Gastrocnemius medialis (tissue), 4 donors: ENCODE measurements at regions not wholly inside any gene's neighbourhood (a gene's known extent, or its start where the extent isn't known, plus 50 kb on each side); places are given as distances from the start of the nearest gene placed in this dataset.

Experiments
- CTCF ChIP-seq, 5 experiments: fragments of 450-650 bp in 3 of 5; fragments of 200-600 bp in 2 of 5; sonication (generic) in 2 of 5; IDR thresholded peaks in 4 of 5; conservative IDR thresholded peaks in 1 of 5; 1 replicate in 4 of 5; 2 replicates in 1 of 5; pipeline ENCODE4 v1.5.1; 2016 to 2019; ENCODE audit warnings: antibody characterized with exemption in 5 of 5, mild to moderate bottlenecking in 3 of 5, moderate library complexity in 3 of 5
- POLR2A ChIP-seq, 2 donors: fragments of 450-650 bp; IDR thresholded peaks; one replicate each; pipeline ENCODE4 v1.6.1; 2017; ENCODE audit warnings: antibody characterized with exemption in 2 of 2, mild to moderate bottlenecking in 2 of 2, moderate library complexity in 2 of 2

DNA sequence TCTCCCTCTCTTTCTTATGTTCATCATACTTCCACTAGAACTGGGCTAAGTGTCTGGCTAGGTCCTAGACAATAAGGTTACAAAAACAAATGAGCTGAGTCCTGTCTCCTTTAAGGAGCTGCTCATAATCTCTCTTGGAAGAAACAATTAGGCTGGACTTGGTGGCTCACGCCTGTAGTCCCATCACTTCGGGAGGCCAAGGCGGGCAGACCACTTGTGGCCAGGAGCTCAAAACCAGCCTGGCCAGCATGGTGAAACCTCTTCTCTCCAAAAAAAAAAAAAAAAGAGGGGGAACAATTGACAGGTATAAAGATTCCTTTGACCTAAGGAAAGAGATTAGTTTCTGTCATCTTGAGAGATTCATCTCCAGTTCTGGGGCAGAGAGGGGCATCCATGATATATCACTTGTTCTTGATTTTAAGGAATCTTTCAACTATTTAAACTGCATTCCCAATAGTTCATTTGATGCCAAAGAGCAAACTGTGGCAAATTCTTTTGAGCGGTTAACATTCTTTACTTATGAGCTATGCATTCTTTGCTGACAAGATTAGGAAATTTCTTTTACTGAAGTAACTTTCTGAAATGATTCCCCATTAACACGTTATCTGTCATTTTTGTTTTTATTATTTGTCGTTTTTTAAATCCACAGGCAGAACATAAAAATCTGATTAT, 125.5 kb downstream of the C11orf87 start:
- TF ChIP-seq CTCF (IDR thresholded peaks at IDR 0.05 in 4 of 5, conservative IDR thresholded peaks at IDR 0.05 in 1 of 5) (no peak), POLR2A (IDR thresholded peaks at IDR 0.05) (no peak)
